Esophagus muscularis mucosa (tissue), 3 donors: ENCODE measurements at regions not wholly inside any gene's neighbourhood (a gene's known extent, or its start where the extent isn't known, plus 50 kb on each side); places are given as distances from the start of the nearest gene placed in this dataset.

Experiments
- CTCF ChIP-seq, 3 experiments: fragments of 200-600 bp in 2 of 3; fragments of 450-650 bp in 1 of 3; sonication (generic) in 2 of 3; IDR thresholded peaks; one replicate each; pipeline ENCODE4 v1.5.1; 2017 to 2019; ENCODE audit warnings: antibody characterized with exemption in 3 of 3, mild to moderate bottlenecking in 2 of 3, moderate library complexity in 1 of 3
- POLR2AphosphoS5 ChIP-seq, 2 donors: sonication (generic); formaldehyde crosslinking; IDR thresholded peaks; one replicate each; pipeline ENCODE4 v1.6.1; 2017; ENCODE audit warnings: antibody characterized with exemption in 2 of 2

- TF ChIP-seq CTCF (IDR thresholded peaks at IDR 0.05) (no peak), POLR2AphosphoS5 (IDR thresholded peaks at IDR 0.05) (no peak)
Measured at GRCh38 chr14:26773906-26774593, 176.2 kb upstream of the NOVA1 start.
